ENCODE measurements at regions not wholly inside any gene's neighbourhood (a gene's known extent, or its start where the extent isn't known, plus 50 kb on each side); places are given as distances from the start of the nearest gene placed in this dataset.

- Histone ChIP-seq H3K4me1 (ENCODE audit: low read depth) (peaks cover 11% of the 10 kb centered on the region), H3K36me3 (no peaks in the 10 kb centered on the region), H3K27me3 (no peaks in the 10 kb centered on the region), H3K9me3 (ENCODE audit: low read depth) (no peaks in the 10 kb centered on the region), H3K4me3 (no peak overlapping the region), H3K27ac (no peak overlapping the region)
- peak in 1 of 2 donors; percentile 54 for DNase-seq (ENCODE audit: low read depth in 1 of 2, low spot score in 1 of 2)
- TF ChIP-seq CTCF (IDR thresholded peaks at IDR 0.05; ENCODE audit: low read depth, low read length): no peak
Observed at GRCh38 chr5:36369219-36369690, 67.6 kb upstream of the RANBP3L start.

DNA sequence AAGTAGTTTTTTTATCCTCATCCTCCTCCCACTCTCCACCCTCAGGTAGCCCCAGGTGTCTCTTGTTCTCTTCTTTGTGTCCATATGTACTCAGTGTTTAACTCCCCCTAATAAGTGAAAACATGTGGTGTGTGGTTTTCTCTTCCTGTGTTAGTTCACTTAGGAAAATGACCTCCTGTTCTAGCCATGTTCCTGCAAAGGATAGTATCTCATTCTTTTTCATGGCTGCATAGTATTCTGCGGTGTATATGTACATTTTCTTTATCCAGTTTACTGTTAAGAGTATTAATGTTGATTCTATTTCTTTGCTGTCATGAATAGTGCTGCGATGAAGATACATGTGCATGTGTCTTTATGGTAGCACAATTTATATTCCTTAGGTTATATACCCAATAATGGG, 68.4 kb upstream of the RANBP3L start:
- no peaks in the 10 kb centered on the region for H3K36me3 ChIP-seq
- H3K27me3 ChIP-seq: no peaks in the 10 kb centered on the region
- no peak for DNase-seq (ENCODE audit: low read depth in 1 of 2, low spot score in 1 of 2)
- H3K27ac ChIP-seq: no peak overlapping the region
- H3K4me1 ChIP-seq (ENCODE audit: low read depth): peaks cover 11% of the 10 kb centered on the region
- no peaks in the 10 kb centered on the region for H3K9me3 ChIP-seq (ENCODE audit: low read depth)
- no peak for TF ChIP-seq CTCF (IDR thresholded peaks at IDR 0.05; ENCODE audit: low read depth, low read length)
- H3K4me3 ChIP-seq: no peak overlapping the region

DNA sequence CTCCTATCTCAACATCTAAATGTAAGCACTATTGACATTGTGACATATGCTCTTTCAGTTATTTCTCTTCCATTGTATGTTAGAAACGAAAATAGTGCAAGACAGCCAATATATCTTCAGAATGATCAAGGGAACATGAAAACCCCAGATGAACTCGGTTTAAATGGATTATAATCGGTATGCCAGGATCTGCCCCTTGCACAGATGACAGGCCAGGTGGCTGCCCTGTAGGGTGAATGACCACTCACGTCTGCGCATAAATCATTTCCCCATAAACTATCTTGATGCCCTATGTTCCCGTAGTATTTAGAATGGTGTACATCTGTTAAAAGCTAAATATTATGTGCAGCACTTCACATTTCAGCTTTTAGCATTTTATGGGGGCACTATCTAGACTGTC, 69.7 kb upstream of the RANBP3L start:
- H3K4me3 ChIP-seq: no peak overlapping the region
- DNase-seq (ENCODE audit: low read depth in 1 of 2, low spot score in 1 of 2): no peak
- no peak for TF ChIP-seq CTCF (IDR thresholded peaks at IDR 0.05; ENCODE audit: low read depth, low read length)

DNA sequence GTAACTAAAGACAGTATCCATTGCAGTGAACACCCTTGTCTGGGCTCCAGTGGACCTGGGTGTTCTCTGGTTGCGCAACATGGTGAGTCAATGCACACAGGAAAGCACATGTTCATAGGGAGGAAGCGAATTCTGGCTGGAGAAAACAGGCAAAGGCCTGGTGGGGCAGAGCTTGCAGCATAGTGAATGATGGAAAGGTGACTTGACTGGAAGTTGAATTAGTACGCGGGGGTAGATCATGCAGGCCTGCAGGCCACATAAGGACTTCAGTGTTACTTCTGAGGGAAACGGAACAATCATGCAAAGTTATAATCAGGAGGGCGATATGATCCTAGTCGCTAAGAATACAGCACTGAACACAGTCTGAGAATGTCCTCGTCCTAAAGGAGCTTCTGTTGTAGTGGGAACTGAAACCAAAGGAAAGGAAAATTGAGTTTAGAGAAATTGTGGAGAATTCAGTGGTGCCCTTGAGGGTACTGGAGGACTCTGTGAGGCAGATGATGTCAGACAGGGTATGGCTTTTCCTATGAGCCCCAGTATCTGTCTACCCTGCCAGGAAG, 71.9 kb upstream of the RANBP3L start:
- no peaks in the 10 kb centered on the region for H3K27me3 ChIP-seq
- H3K4me1 ChIP-seq (ENCODE audit: low read depth): peaks cover 5% of the 10 kb centered on the region
- no peaks in the 10 kb centered on the region for H3K36me3 ChIP-seq
- TF ChIP-seq CTCF (IDR thresholded peaks at IDR 0.05; ENCODE audit: low read depth, low read length): no peak
- no peak overlapping the region for H3K27ac ChIP-seq
- DNase-seq (ENCODE audit: low read depth in 1 of 2, low spot score in 1 of 2): peak in 1 of 2 donors; percentile 91
- H3K9me3 ChIP-seq (ENCODE audit: low read depth): no peaks in the 10 kb centered on the region
- H3K4me3 ChIP-seq: no peak overlapping the region

More for the DNA sequence above, 69.7 kb upstream of the RANBP3L start:
- Histone ChIP-seq H3K27me3 (no peaks in the 10 kb centered on the region), H3K36me3 (no peaks in the 10 kb centered on the region), H3K27ac (no peak overlapping the region), H3K9me3 (ENCODE audit: low read depth) (no peaks in the 10 kb centered on the region), H3K4me1 (ENCODE audit: low read depth) (peaks cover 11% of the 10 kb centered on the region)

- Histone ChIP-seq H3K36me3 (no peaks in the 10 kb centered on the region), H3K27ac (no peak overlapping the region), H3K4me1 (ENCODE audit: low read depth) (no peaks in the 10 kb centered on the region), H3K4me3 (no peak overlapping the region), H3K9me3 (ENCODE audit: low read depth) (no peaks in the 10 kb centered on the region), H3K27me3 (no peaks in the 10 kb centered on the region)
- DNase-seq (ENCODE audit: low read depth in 1 of 2, low spot score in 1 of 2): peak in 1 of 2 donors; percentile 88
- TF ChIP-seq CTCF (IDR thresholded peaks at IDR 0.05; ENCODE audit: low read depth, low read length): no peak
Observed at GRCh38 chr5:36374266-36374862, 72.7 kb upstream of the RANBP3L start.
